ENCODE measurements at regions not wholly inside any gene's neighbourhood (a gene's known extent, or its start where the extent isn't known, plus 50 kb on each side); places are given as distances from the start of the nearest gene placed in this dataset.
"Not testable (repeated sequence)": the region's sequence is repeated elsewhere in the genome, so short reads cannot be mapped to it uniquely, and the experiment has no call there.

- no peak overlapping the region for H3K27ac Mint-ChIP-seq
- H3K36me3 Mint-ChIP-seq, result no peaks in the 10 kb centered on the region
- no peaks in the 10 kb centered on the region for H3K9me3 Mint-ChIP-seq
- no peak for ATAC-seq
- no peak for DNase-seq (ENCODE audit: low spot score in 2 of 2)
Observed at GRCh38 chr6:27168108-27168507, 79.4 kb upstream of the PRSS16 start.

GRCh38 chr6:27168586-27169443 lies 78.7 kb upstream of the PRSS16 start:
- DNase-seq (ENCODE audit: low spot score in 2 of 2), result no peak
- H3K36me3 Mint-ChIP-seq, result no peaks in the 10 kb centered on the region
- no peak for ATAC-seq
- H3K9me3 Mint-ChIP-seq, result no peaks in the 10 kb centered on the region
- H3K27ac Mint-ChIP-seq, result no peak overlapping the region

GRCh38 chr6:27172524-27173231 lies 74.8 kb upstream of the PRSS16 start:
- not testable (repeated sequence) for H3K36me3 Mint-ChIP-seq; H3K9me3 Mint-ChIP-seq; ATAC-seq; H3K27ac Mint-ChIP-seq; DNase-seq (ENCODE audit: low spot score in 2 of 2)

- not testable (repeated sequence) for H3K36me3 Mint-ChIP-seq; H3K27ac Mint-ChIP-seq; DNase-seq (ENCODE audit: low spot score in 2 of 2); H3K9me3 Mint-ChIP-seq; ATAC-seq
Observed at GRCh38 chr6:27173232-27173601, 74.3 kb upstream of the PRSS16 start.

GRCh38 chr6:27174958-27175357 lies 72.5 kb upstream of the PRSS16 start:
- Mint-ChIP-seq H3K27ac (no peak overlapping the region), H3K9me3 (no peaks in the 10 kb centered on the region), H3K36me3 (peaks cover 0 to 4% of the 10 kb centered on the region in 2 donors)
- DNase-seq (ENCODE audit: low spot score in 2 of 2), result no peak
- no peak for ATAC-seq

GRCh38 chr6:27176096-27176495 lies 71.4 kb upstream of the PRSS16 start:
- Mint-ChIP-seq H3K36me3 (peaks cover 0 to 4% of the 10 kb centered on the region in 2 donors), H3K9me3 (no peaks in the 10 kb centered on the region), H3K27ac (peak overlapping the region; percentile 98 to 100)
- DNase-seq (ENCODE audit: low spot score in 2 of 2), result no peak
- ATAC-seq, result no peak

- DNase-seq (ENCODE audit: low spot score in 2 of 2), result peak; percentile 65 to 77
- peak; percentile 28 to 63 for ATAC-seq
- Mint-ChIP-seq H3K36me3 (peaks cover 0 to 4% of the 10 kb centered on the region in 2 donors), H3K9me3 (no peaks in the 10 kb centered on the region), H3K27ac (peak overlapping the region; percentile 98 to 100)
Observed at GRCh38 chr6:27176523-27177484, 70.7 kb upstream of the PRSS16 start.

GRCh38 chr6:27177485-27178406 lies 69.8 kb upstream of the PRSS16 start:
- peak overlapping the region; percentile 98 to 100 for H3K27ac Mint-ChIP-seq
- H3K36me3 Mint-ChIP-seq, result peaks cover 0 to 4% of the 10 kb centered on the region in 2 donors
- peak; percentile 83 to 88 for ATAC-seq
- H3K9me3 Mint-ChIP-seq, result no peaks in the 10 kb centered on the region
- peak; percentile 69 to 86 for DNase-seq (ENCODE audit: low spot score in 2 of 2)

GRCh38 chr6:27178407-27178730 lies 69.1 kb upstream of the PRSS16 start:
- H3K36me3 Mint-ChIP-seq, result peaks cover 0 to 4% of the 10 kb centered on the region in 2 donors
- peak in 1 of 2 donors; percentile 4 for ATAC-seq
- DNase-seq (ENCODE audit: low spot score in 2 of 2), result no peak
- no peaks in the 10 kb centered on the region for H3K9me3 Mint-ChIP-seq
- H3K27ac Mint-ChIP-seq, result peak overlapping the region in 1 of 2 donors; percentile 98

GRCh38 chr6:27178860-27179259 lies 68.6 kb upstream of the PRSS16 start:
- peaks cover 0 to 4% of the 10 kb centered on the region in 2 donors for H3K36me3 Mint-ChIP-seq
- no peak for ATAC-seq
- no peak for DNase-seq (ENCODE audit: low spot score in 2 of 2)
- H3K9me3 Mint-ChIP-seq, result no peaks in the 10 kb centered on the region
- no peak overlapping the region for H3K27ac Mint-ChIP-seq

- H3K27ac Mint-ChIP-seq, result no peak overlapping the region
- no peaks in the 10 kb centered on the region for H3K9me3 Mint-ChIP-seq
Observed at GRCh38 chr6:27183060-27183832, 64.3 kb upstream of the PRSS16 start.

GRCh38 chr6:27187231-27188060 lies 60.1 kb upstream of the PRSS16 start:
- Mint-ChIP-seq H3K9me3 (no peaks in the 10 kb centered on the region), H3K36me3 (peaks cover 0 to 5% of the 10 kb centered on the region in 2 donors), H3K27ac (peak overlapping the region in 1 of 2 donors; percentile 86)
- ATAC-seq (no peak), DNase-seq (ENCODE audit: low spot score in 2 of 2) (no peak)

More at GRCh38 chr6:27183060-27183832, 64.3 kb upstream of the PRSS16 start:
- DNase-seq (ENCODE audit: low spot score in 2 of 2) (no peak), ATAC-seq (no peak)
- peaks cover 0 to 7% of the 10 kb centered on the region in 2 donors for H3K36me3 Mint-ChIP-seq

GRCh38 chr6:27188061-27188884 lies 59.2 kb upstream of the PRSS16 start:
- no peaks in the 10 kb centered on the region for H3K9me3 Mint-ChIP-seq
- peak; percentile 51 to 64 for DNase-seq (ENCODE audit: low spot score in 2 of 2)
- H3K27ac Mint-ChIP-seq, result peak overlapping the region in 1 of 2 donors; percentile 86
- H3K36me3 Mint-ChIP-seq, result peaks cover 0 to 5% of the 10 kb centered on the region in 2 donors
- ATAC-seq, result peak; percentile 87 to 97
